GM18502 (cell line): ENCODE measurements at regions not wholly inside any gene's neighbourhood (a gene's known extent, or its start where the extent isn't known, plus 50 kb on each side); places are given as distances from the start of the nearest gene placed in this dataset.

Experiments used
- ATAC-seq: cut with Tn5 transposase; IDR thresholded peaks from one replicate; pipeline ENCODE4 v1.9.1; 2021; ENCODE audit warnings: mild to moderate bottlenecking; ENCODE audit not compliant: unreplicated experiment, poor library complexity

- ATAC-seq = no peak
Measured at GRCh38 chr5:19319252-19319651, 668.7 kb downstream of the CDH18 start.

GRCh38 chr5:19322716-19323485 lies 665.1 kb downstream of the CDH18 start:
- no peak for ATAC-seq

DNA sequence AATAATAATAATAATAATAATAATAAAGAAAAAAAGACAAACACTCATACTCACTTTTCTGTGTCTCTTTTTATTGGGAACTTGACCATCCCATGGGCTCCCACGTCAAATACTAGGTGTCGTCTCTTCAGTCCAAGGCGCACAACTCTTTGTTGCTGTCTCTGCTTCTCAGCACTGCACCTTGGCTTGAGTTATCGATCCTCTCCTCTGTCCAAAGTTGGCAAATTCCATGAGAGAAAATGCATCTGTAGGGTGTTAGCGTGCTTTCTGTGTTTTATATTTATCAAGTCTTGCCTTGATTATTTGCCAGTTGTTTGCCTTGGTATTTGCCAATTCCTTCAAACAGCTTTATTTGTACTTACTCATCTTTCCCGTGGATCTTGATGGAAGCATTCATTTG lies 653.7 kb downstream of the CDH18 start:
- ATAC-seq = no peak

GRCh38 chr5:19342942-19343341 lies 645.1 kb downstream of the CDH18 start:
- no peak for ATAC-seq

- ATAC-seq = no peak
Measured at GRCh38 chr5:19352120-19352519, 635.9 kb downstream of the CDH18 start.

DNA sequence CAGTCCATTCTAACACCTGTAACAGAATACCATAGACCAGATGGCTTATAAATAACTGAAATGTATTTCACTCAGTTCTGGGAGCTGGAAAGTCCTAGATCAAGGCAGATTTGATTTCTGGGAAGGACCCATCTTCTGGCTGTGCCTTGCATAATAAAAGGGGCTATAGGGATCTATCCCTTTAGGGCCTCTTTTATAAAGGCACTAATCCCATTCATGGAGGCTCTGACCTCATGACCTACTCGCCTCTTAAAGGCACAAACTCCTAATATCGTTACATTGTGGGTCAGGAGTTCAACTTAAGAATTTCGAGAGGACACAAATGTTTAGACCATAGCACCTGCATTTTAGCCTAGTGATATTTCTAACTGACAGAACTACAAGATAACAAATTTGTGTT lies 619.0 kb downstream of the CDH18 start:
- ATAC-seq = no peak

DNA sequence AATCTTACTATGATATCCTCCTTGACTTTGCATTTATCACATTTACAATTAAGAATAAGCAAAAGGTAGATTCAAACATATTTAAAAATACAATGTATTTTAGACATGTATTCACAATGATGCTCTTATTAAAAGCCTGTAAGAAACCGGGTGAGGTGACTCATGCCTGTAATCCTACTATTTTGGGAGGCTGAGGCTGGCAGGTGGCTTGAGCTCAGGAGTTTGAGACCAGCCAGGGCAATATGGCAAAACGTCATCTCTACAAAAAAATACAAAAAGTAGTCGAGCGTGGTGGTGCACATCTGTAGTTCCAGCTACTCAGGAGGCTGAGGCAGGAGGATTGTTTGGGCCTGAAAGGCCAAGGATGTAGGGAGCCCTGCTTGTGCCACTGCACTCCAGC lies 618.4 kb downstream of the CDH18 start:
- no peak for ATAC-seq

DNA sequence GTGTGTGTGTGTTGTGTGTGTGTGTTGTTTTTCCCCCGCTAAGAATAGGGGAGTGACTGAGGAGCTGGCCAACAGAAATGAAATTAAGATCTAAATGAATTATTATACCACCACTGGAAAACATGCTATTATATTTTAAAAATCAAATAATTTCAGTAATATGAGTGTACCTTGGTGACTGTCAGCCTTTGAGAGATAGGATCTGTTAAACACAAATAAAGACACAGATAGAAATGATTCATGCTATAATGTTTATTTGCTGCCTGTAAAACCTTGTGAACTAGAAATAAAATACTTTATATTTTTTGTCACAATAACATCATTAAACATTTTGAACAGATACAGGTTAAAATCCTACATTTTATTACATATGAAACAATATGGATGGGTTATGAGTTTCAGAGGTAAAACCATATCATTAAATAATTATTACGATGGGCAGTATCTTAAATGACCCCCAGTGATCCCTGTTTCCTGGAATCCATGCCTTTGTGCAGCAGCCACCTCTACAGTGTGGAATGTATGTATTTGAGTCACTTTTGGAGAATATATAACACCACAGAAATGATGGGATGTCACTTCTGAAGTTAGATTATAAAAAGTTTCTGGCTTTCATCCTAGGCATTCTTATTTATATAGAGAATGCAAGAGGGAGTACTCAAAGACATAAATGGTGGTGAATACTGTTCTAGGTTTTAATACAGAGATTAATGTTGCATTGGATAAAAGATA lies 617.2 kb downstream of the CDH18 start:
- no peak for ATAC-seq

DNA sequence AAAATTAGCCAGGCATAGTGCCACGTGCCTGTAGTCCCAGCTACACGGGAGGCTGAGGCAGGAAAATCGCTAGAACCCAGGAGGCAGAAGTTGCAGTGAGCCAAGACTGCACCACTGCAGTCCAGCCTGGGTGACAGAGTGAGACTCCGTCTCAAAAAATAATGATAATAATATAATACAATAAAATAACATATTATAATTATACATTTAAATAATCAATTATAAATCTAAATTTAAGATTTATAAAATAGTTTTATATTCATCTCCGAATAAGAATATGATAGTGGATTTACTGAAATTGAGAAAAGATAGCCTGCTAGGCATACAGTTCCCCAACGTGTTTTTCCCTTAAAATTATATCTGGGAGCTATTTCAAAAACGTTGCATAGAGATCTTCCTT lies 599.6 kb downstream of the CDH18 start:
- ATAC-seq = no peak

- ATAC-seq = no peak
Measured at GRCh38 chr5:19401032-19401431, 587.0 kb downstream of the CDH18 start.

- no peak for ATAC-seq
Measured at GRCh38 chr5:19406576-19407365, 581.2 kb downstream of the CDH18 start.

DNA sequence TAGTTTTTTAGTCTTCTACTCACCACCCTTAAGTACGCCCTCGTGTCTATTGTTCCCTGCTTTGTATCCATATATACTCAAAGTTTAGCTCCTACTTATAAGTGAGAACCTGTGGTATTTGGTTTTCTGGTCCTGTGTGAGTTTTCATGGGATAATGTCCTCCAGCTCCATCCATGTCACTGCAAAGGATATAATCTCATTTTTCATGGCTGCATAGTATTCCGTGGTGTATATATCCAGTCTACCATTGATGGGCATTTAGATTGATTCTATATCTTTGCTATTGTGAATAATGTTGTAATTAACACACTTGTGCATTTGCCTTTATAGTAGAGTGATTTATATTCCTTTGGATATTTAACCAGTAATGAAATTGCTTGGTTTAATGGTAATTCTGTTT lies 579.9 kb downstream of the CDH18 start:
- ATAC-seq = no peak

GRCh38 chr5:19411936-19412335 lies 576.1 kb downstream of the CDH18 start:
- no peak for ATAC-seq
